RWPE1 (cell line): ENCODE measurements at regions not wholly inside any gene's neighbourhood (a gene's known extent, or its start where the extent isn't known, plus 50 kb on each side); places are given as distances from the start of the nearest gene placed in this dataset.

Source experiments
- CTCF ChIA-PET: fragments of 350-600 bp; sonication (Branson Sonifier 250); formaldehyde crosslinking; extraction: SDS; loops from one replicate; lab custom pipeline; 2021; lab: Yijun Ruan, JAX
- POLR2A ChIA-PET: fragments of 400-600 bp; formaldehyde crosslinking; extraction: SDS; loops from one replicate; lab custom pipeline; 2020; ENCODE audit warnings: antibody characterized with exemption; ENCODE audit not compliant: low non-redundant PET; lab: Yijun Ruan, JAX
- DNase-seq: peaks from one replicate; pipeline ENCODE4 v3.0.0; 2012; ENCODE audit warnings: low spot score
- H3K27ac ChIP-seq: fragments of 450-650 bp; 2 replicates; pipeline ENCODE4 v1.5.1; 2017
- CTCF ChIP-seq: fragments of 450-650 bp; conservative IDR thresholded peaks from 2 replicates; pipeline ENCODE4 v1.5.1; 2017; ENCODE audit warnings: low read depth, mild to moderate bottlenecking

DNA sequence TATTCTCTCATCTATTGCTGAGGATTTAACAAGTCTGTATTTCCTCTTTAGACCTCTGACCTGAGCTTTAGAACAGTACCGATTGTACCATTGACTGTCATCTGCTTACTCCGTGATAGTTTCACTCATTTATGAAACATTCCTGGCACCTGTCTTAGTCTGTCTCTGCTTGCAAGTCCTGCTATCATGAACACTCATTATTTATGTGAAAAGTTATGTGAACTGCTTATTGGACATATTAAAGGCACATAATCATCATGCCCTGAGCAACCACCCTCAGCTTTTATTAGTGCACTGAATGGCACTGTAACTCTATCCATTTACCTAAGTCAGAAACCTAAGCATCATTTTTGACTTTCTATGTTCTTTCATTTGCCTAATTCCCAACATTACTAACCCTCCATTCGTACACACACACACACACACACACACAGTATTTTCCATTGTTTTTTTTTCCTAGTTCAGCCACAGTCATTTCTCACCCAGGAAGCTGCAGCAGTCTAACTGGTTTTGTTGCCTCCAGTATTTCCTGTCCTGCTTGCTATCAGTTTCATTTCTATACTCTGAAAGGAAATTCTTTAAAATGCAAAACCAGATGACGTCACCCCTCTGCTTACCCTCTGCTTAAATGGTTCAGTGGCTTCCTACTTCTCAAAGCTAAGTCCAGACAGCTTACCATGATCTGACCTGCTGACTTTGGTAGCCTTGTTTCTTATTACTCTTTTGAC is 146.1 kb downstream of the HAUS1 start:
- ChIA-PET POLR2A (no interaction called here), CTCF (interaction anchor here (0.6 to 0.9 kb wide), 2 partner anchors 77 to 177 kb away, joined by 4 read pairs; no protein-coding TSS in a partner anchor)
- peak; percentile 46 for DNase-seq
- TF ChIP-seq CTCF = no peak
- peak overlapping the region; percentile 46; the same call in 1 of the 2 replicates for H3K27ac ChIP-seq

DNA sequence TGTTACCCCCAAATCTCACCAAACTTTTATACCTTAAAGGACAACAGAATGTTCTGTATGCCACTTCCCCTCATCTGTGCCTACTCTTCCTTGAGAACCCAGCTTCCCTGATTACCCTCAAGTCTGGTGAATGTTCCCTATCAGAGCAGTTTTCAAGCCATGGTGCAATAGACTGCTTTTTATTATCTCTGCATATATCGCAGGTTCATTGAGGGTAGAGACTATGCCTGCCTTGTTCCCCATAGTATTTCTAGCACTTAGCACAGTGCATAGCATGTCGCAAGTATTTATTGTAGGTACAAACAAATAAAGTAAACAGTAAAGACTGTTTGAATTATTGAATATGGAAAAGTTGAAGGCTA is 146.6 kb downstream of the HAUS1 start:
- DNase-seq = no peak
- CTCF ChIA-PET = interaction anchor here (0.9 kb wide), 1 partner anchor 77 kb away, joined by 4 read pairs; no protein-coding TSS in a partner anchor
- no peak overlapping the region for H3K27ac ChIP-seq
- no peak for TF ChIP-seq CTCF
- POLR2A ChIA-PET = no interaction called here

- ChIA-PET CTCF (interaction anchor here (0.6 to 0.7 kb wide), 2 partner anchors 80 to 241 kb away, joined by 3 to 4 read pairs; no protein-coding TSS in a partner anchor), POLR2A (no interaction called here)
- H3K27ac ChIP-seq = no peak overlapping the region
- no peak for DNase-seq
- no peak for TF ChIP-seq CTCF
Observed at GRCh38 chr18:46252759-46253158, 148.6 kb downstream of the HAUS1 start.

GRCh38 chr18:46253498-46253897 is 149.3 kb downstream of the HAUS1 start:
- CTCF ChIA-PET = no interaction called here
- DNase-seq = no peak
- H3K27ac ChIP-seq = no peak overlapping the region
- POLR2A ChIA-PET = no interaction called here
- no peak for TF ChIP-seq CTCF

DNA sequence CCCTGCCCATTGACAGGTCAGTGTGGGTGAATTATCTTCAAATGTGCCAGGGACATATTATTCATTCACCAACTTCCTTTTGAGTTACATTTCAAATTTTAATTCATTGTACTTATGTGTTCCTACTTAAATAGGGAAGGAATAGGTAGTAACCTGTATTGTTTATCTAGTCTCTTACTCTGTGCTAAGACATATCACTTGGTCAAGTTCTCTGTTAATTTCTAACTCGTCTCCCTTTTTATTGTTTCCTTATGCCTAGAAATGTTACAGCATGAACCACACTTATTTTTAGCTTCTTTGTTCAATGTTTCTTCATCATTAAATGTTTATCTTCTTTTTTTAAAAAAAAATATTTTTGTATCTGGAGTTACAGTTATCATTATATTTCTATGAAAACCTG is 151.9 kb downstream of the HAUS1 start:
- CTCF ChIA-PET = no interaction called here
- H3K27ac ChIP-seq = no peak overlapping the region
- no peak for DNase-seq
- POLR2A ChIA-PET = no interaction called here
- TF ChIP-seq CTCF = no peak

DNA sequence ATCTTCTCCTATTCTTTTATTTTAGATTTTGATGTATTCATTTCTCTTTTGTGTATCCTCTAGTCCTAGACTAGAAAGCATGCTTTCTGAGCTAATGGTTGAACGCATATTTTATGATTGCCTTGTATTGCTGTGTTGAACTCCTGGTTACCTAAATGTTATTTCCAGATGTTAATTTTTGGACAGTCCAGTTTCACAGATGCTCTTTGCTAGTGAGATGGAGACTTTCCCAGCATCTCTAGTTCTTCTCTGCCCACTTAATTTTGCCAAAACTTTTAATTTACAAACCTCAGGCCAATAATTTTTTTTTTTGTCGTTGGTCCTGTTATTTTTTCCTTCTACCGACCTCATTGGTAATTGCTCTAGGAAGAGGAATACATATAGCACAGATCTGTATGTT is 153.2 kb downstream of the HAUS1 start:
- ChIA-PET CTCF (interaction anchor here (1.0 kb wide), 1 partner anchor 45 kb away, joined by 4 read pairs; no protein-coding TSS in a partner anchor), POLR2A (no interaction called here)
- H3K27ac ChIP-seq = no peak overlapping the region
- no peak for DNase-seq
- no peak for TF ChIP-seq CTCF
